ENCODE measurements at regions not wholly inside any gene's neighbourhood (a gene's known extent, or its start where the extent isn't known, plus 50 kb on each side); places are given as distances from the start of the nearest gene placed in this dataset.
"Not testable (repeated sequence)": the region's sequence is repeated elsewhere in the genome, so short reads cannot be mapped to it uniquely, and the experiment has no call there.

DNA sequence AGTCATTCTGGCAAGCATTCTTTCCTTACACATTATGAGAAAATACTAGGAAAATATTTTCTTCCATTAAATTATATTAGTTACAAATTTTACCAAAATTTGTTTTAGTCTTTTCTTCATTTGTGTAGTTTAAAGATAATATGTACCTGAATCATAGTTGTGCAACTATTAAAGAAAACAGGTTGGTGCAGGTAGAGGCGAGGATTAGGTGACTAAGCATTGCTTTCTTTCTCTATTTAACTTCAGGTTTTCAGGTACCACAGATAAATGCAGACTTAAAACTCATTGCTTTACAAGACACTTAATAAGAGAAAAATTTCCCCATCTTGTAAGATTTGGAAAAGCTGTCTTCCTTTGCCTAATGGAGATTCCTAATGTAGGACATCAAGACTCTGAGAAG is 1175.5 kb upstream of the ADGRB3 start:
- TF ChIP-seq, protein P1, sequence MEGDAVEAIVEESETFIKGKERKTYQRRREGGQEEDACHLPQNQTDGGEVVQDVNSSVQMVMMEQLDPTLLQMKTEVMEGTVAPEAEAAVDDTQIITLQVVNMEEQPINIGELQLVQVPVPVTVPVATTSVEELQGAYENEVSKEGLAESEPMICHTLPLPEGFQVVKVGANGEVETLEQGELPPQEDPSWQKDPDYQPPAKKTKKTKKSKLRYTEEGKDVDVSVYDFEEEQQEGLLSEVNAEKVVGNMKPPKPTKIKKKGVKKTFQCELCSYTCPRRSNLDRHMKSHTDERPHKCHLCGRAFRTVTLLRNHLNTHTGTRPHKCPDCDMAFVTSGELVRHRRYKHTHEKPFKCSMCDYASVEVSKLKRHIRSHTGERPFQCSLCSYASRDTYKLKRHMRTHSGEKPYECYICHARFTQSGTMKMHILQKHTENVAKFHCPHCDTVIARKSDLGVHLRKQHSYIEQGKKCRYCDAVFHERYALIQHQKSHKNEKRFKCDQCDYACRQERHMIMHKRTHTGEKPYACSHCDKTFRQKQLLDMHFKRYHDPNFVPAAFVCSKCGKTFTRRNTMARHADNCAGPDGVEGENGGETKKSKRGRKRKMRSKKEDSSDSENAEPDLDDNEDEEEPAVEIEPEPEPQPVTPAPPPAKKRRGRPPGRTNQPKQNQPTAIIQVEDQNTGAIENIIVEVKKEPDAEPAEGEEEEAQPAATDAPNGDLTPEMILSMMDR (IDR thresholded peaks at IDR 0.05; ENCODE audit: low read depth, low read length) = no peak
- in situ Hi-C loops (cut with HindIII; ENCODE audit: low sequenced_read_pairs) = no loop called here
- no peak for DNase-seq (ENCODE audit: low read depth, low spot score)
- H3K4me3 ChIP-seq (ENCODE audit: low read depth, low read length) = no peak overlapping the region

DNA sequence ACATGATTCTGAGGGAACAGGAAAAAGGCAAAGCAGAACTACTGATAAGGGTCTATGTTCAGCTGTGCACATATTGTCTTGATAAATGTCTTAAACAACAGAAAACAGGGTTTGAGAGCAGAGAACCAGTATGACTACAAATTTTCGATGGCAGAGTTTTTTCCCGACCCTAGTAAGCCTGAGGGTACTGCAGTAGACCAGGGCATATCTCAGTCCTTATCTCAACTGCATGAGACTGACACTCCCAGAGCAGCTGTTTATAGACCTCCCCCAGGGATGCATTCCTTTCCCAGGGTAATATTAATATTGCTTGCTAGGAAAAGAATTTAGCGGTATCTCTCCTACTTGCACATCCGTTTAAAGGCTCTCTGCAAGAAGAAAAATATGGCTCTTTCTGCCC is 1176.8 kb upstream of the ADGRB3 start:
- TF ChIP-seq, protein P1 (IDR thresholded peaks at IDR 0.05; ENCODE audit: low read depth, low read length) = no peak
- no peak for DNase-seq (ENCODE audit: low read depth, low spot score)
- no peak overlapping the region for H3K4me3 ChIP-seq (ENCODE audit: low read depth, low read length)
- in situ Hi-C loops (cut with HindIII; ENCODE audit: low sequenced_read_pairs) = no loop called here

DNA sequence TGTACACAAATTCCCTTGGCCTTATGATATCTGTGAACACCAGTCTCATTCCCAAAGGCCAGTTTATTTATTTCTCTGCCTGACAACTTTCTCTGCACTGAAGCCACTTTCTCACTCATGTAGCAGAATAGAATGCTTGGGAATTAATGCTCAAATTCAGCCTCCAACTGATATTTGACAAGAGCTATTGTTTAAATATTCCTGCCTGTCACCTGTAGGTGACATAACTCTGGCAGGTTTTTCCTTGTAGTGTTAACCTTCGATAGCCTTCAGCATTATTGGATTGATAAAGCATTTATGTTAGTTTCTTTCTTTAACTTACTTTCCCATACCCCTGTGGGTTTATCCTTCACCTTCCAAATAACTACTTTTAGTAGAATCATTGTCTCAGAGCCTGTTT is 1183.2 kb upstream of the ADGRB3 start:
- TF ChIP-seq, protein P1 (IDR thresholded peaks at IDR 0.05; ENCODE audit: low read depth, low read length) = no peak
- H3K4me3 ChIP-seq (ENCODE audit: low read depth, low read length) = no peak overlapping the region
- in situ Hi-C loops (cut with HindIII; ENCODE audit: low sequenced_read_pairs) = no loop called here
- no peak for DNase-seq (ENCODE audit: low read depth, low spot score)

DNA sequence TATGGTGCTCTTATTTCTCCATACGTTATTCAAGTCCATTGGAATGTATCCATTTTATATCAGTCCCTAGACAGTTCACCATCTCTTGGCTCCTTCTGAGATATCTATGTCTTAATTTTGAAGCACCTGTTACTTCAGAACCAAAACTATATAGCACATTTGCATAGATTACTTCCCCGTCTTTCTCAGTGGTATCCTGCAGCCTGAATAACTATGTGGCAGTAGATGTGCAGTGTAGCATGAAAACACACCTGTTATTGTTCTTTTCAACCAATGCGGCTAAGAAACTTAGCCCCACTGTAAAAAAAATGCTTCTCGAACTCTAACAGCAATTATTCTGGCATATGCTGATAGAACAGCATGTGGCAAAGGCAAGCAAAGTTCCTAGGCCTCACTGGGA is 1184.4 kb upstream of the ADGRB3 start:
- TF ChIP-seq, protein P1 (IDR thresholded peaks at IDR 0.05; ENCODE audit: low read depth, low read length) = no peak
- H3K4me3 ChIP-seq (ENCODE audit: low read depth, low read length) = no peak overlapping the region
- in situ Hi-C loops (cut with HindIII; ENCODE audit: low sequenced_read_pairs) = no loop called here
- no peak for DNase-seq (ENCODE audit: low read depth, low spot score)

DNA sequence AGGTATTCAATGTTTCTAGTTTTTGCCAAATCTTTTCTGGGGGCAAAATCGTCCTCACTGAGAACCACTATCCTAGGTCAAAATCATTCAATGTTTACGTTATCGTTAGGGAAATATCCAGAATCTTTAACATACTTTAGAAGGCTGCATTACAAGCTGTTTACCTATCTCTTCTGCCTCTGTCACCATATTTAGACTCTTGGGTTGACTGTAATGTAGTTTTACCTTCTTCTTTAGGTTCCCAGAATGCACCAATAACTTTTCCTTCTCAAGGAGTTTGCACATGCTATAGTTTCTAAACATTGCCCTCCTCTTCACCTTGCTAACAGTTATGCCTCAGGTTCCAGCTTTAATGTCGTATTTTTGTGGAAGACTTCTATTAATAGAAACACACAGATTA is 1185.5 kb upstream of the ADGRB3 start:
- in situ Hi-C loops (cut with HindIII; ENCODE audit: low sequenced_read_pairs) = no loop called here
- no peak overlapping the region for H3K4me3 ChIP-seq (ENCODE audit: low read depth, low read length)
- TF ChIP-seq, protein P1 (IDR thresholded peaks at IDR 0.05; ENCODE audit: low read depth, low read length) = no peak
- no peak for DNase-seq (ENCODE audit: low read depth, low spot score)

DNA sequence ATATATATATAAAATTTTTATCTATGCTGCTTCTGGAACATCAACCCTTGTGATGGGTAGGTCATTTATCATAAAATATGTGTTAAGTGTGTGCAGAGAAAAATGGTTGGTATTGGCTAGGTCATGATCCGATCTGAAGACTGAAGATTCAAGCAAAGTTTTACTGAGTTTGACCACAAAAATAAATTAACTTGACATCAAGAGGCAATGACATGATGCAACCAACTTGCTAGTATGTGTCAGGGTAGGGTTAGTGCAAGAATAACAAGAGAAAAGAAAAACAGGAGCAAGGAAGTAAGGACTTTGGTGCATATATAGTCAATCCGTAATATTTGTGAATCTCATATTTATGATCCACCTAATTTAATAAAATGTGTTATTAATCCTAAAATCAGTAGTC is 1202.0 kb upstream of the ADGRB3 start:
- no peak overlapping the region for H3K4me3 ChIP-seq (ENCODE audit: low read depth, low read length)
- TF ChIP-seq, protein P1 (IDR thresholded peaks at IDR 0.05; ENCODE audit: low read depth, low read length) = no peak
- in situ Hi-C loops (cut with HindIII; ENCODE audit: low sequenced_read_pairs) = no loop called here
- peak; percentile 36 for DNase-seq (ENCODE audit: low read depth, low spot score)

DNA sequence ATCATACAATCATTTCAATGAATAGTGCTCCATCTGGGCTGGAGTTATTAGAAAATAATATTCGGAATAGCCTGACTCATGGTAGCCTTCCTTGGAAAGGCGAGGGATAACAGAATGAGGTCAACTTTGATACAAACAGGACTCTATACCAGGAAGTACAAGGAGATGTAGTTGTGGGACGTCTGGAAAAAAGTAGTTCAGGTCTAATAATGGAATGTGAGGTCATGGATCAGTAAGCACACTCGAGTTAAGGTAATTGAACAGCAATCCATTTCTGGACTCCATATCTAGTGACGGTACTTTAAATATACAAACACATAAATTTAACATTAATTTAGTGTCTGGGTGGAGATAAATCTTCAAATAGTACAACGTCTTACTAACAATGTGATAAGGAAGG is 1204.0 kb upstream of the ADGRB3 start:
- TF ChIP-seq, protein P1 (IDR thresholded peaks at IDR 0.05; ENCODE audit: low read depth, low read length) = no peak
- no peak for DNase-seq (ENCODE audit: low read depth, low spot score)
- no peak overlapping the region for H3K4me3 ChIP-seq (ENCODE audit: low read depth, low read length)
- in situ Hi-C loops (cut with HindIII; ENCODE audit: low sequenced_read_pairs) = no loop called here

DNA sequence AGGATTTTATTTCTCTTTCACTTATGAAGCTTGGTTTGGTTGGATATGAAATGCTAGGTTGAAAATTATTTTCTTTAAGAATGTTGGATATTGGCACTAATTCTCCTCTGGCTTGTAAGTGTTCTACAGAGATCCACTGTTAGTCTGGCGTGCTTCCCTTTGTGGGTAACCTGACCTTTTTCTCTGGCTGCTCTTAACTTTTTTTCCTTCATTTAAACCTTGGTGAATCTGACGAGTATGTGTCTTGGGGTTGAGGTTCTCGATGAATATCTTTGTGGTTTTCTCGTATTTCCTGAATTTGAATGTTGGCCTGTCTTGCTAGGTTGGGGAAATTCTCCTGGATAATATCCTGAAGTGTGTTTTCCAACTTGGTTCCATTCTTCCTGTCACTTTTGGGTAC is 1208.4 kb upstream of the ADGRB3 start:
- H3K4me3 ChIP-seq (ENCODE audit: low read depth, low read length); DNase-seq (ENCODE audit: low read depth, low spot score); in situ Hi-C loops (cut with HindIII; ENCODE audit: low sequenced_read_pairs): not testable (repeated sequence)

Measured in astrocyte of the spinal cord (primary cell).